Activated T-cell treated with anti-CD3 and anti-CD28 coated beads, Interleukin-2, amount 50 U/mL, for 48 hours (primary cell): ENCODE measurements at regions not wholly inside any gene's neighbourhood (a gene's known extent, or its start where the extent isn't known, plus 50 kb on each side); places are given as distances from the start of the nearest gene placed in this dataset.

Experiments used
- DNase-seq, 2 experiments: peaks; one replicate each; pipeline ENCODE4 v3.0.0-alpha.2; 2020

GRCh38 chr17:63349478-63350000 is 96.6 kb downstream of the CYB561 start:
- no peak for DNase-seq

GRCh38 chr17:63350364-63350763 is 95.7 kb downstream of the CYB561 start:
- no peak for DNase-seq

- no peak for DNase-seq
Observed at GRCh38 chr17:63354256-63354655, 91.8 kb downstream of the CYB561 start.

DNA sequence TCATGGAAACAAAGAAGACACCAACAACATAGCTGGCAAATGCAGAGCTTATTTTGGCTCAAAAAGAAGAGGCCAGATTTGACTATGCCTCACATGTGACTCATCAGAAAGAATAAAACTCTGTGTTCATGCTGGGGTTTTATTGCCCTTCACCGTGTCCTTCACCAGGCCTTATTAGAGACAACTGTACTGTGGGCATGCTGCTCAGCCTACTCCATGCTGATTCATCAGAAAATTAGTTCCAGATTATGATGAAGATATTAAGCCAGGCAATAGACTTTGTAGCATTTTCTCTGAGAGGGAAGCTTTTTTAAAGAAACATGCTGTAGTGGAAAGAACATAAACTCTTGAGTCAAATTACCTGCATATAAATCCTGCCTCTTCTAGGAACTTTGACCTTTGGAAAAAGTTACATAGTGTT is 89.8 kb downstream of the CYB561 start:
- no peak for DNase-seq

DNA sequence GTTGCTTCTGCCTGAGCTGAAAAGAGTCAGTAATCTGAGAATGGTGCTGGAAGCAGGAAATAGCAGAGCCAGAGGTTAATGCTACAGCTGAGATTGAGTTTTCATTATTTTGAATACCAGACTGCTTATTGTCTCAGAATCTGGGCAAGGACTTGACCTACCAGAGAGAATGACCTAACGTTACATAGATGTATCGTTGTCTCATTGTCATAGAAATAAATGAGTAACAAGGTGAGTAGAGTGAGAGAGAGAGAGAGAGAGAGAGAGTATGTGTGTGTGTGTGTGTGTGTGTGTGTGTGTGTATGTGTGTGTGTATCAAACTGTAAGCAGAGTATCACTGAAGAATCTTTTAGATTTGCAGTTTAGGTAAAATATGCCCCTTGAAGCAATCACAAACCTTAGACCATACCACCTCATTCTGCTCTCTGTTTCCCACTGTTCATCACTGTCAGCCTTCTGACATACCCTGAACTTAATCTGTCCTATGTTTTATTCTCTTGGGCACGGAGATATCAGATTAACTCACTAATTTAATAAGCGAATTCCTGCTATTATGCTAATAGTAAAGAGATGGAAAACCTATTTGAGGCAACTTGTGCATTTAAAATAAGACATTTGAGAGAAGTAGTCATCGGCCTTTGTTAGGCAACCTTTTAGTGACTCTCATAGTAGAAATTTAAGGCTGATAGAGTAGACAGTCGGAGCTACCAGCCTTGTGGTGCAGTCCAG is 87.8 kb downstream of the CYB561 start:
- no peak for DNase-seq

DNA sequence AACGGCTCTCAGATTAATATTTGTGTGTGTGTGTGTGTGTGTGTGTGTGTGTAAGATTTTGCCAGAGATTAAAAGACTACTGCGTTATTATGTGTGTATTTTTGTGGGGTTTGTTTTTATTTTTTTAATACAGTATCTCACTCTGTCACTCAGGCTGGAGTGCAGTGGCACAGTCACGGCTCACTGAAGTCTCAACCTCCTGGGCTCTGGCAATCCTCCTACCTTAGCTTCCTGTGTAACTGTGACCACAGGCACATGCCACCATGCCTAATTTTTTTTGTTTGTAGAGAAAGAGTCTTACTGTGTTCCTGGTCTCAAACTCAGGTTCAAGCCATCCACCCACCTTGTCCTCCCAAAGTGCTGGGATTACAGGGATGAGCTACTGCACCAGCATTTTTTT is 87.2 kb downstream of the CYB561 start:
- no peak for DNase-seq

DNA sequence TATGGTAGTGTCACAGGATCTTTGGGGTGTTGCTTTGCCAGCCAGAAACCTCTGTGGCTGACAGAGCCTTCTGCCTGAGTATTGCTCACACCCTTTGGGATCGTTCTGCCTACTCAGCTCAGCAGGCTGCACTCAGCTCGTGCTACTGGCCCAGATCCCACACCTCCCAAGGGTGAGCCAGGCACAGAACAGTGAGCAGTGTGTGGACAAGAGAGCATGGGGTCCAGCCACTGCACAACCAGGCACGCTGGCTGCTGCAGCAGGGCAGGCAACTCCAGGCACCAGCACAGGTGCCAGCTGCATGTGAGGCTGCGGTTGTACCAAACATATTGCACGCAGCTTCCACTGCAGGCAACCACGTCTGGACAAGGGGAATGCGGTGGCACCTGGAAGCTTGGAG is 84.9 kb downstream of the CYB561 start:
- DNase-seq = no peak

- DNase-seq = no peak
Observed at GRCh38 chr17:63362115-63362514, 84.0 kb downstream of the CYB561 start.

DNA sequence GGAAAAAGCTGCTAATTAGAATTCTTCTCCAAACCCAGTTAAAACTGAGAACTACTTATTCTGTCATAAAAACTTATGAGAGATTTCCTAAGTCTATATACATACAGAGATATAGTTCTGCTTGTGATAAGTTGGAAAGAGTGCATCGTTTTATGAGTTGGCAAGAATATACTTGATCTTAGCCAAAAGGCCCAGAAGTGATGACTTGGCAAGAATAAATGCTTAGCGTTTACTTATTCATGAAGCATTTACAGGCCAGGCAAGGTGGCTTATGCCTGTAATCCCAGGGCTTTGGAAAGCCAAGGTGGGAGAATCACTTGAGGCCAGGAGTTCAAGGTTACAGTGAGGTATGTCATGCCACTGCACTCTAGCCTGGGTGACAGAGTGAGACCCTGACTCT is 81.7 kb downstream of the CYB561 start:
- no peak for DNase-seq

- DNase-seq = no peak
Observed at GRCh38 chr17:63364944-63365343, 81.2 kb downstream of the CYB561 start.

- no peak for DNase-seq
Observed at GRCh38 chr17:63365366-63366240, 80.5 kb downstream of the CYB561 start.

DNA sequence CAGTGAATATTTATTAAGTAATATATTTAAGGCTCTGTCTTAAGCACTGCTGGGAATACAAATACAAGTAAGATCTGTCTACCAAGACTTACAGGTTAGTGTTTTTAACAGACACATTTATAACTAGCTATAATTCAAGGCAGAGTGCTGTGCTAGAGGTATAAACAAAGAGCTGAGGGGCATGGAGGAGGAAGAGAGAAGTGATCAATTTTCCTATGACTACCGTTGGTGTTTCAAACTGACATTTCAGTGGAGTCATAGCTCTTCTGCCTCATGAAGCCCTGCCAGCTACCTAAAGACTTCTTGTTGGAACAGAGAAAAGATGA is 79.9 kb downstream of the CYB561 start:
- no peak for DNase-seq

DNA sequence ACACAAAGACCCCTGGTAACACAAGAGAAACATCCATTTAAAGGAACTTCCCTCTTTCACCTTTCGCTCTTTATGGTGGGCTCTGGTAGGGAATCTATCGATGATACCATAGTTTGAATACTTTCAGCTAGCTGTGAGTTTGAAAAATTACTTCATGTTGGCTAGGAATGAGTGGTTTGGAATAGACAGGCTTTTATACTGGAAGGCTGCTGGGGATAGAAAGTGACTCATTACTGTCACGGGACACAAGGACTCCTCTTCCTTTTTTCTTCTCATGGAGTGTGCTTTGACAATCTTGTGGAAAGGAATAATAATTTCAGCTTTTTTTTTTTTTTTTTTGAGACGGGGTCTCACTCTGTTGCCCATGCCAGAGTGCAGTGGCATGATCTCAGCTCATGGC is 76.9 kb downstream of the CYB561 start:
- DNase-seq = no peak

DNA sequence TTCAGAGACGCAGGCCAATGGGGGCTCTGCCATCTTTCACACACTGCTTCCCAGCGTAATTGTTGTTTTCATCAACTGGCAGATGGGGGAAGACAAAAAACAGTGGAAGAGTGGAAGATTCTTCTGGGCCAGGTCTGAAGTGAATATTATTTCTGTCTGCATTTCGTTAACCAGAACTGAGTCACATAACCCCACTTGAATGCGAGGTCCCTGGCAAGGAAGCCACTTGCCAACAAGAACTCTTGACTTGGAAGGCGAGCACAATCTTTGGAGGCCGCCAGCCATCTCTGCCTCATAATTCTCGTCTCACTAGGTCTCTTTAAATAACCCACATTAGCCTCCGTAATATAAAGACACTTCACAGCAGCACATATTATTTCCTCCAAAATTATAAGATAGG is 75.4 kb downstream of the CYB561 start:
- no peak for DNase-seq

GRCh38 chr17:63376949-63377348 is 69.2 kb downstream of the CYB561 start:
- DNase-seq = no peak

DNA sequence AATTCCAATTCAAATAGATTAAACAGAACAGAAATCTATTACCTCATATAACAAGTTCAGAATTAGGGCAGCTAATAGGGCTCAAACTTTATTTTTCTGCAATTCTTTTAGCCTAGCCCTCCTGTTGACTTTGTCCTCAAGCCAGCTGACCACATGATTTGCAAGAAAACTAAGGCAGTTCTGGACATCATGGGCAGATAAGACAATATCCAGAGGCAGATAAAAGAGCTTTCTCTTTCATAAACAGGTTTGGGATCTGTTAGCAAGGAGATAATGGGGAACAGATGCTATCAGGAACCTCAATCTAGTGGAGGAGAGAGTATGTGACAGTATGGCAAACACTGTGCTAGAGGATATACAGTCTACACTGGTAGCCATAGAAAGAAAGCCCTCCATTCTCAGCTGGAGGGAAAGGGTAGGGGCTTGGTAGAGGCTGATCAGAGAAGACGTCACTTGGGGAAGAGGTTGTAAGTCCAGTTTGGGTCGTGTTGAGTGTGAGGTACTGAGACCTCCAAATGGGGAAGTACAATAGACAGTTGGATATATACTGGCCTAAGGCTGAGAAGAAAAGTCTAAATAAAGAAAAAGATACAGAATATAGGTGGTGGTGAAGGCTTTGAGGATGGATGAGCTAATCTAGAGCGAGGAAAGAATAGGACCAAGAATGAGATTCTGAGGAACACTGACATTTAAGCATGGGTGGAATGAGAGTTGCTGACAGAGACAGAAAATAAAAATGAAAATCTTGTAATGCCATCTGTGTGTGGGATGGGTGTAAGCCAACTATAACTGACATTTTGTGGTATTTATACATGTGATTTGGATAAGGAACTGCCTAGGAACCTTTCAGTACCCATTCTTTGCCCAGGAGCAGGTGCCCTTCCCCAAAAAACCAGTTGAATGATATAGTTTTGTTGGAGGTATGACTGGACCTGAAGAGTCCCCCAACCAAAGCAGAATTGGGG is 67.4 kb downstream of the CYB561 start:
- DNase-seq = no peak

DNA sequence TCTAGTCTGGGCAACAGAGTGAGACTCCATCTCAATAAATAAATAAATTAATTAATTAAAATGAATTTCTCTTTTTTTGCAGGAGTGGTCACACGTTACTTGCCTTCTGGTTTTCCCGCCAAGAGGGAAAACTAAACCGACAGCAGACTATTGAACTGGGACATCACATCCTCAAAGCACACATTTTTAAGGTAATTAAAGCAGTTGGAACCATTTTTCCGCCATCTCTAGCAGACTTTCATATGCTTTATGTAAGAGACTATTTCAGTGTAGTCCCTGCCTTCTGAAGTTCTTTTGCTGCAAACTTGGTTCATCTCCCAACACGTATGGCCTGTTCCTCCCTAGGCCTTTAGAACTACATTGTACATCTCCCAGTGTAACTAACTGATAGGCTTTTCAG is 66.5 kb downstream of the CYB561 start:
- no peak for DNase-seq

DNA sequence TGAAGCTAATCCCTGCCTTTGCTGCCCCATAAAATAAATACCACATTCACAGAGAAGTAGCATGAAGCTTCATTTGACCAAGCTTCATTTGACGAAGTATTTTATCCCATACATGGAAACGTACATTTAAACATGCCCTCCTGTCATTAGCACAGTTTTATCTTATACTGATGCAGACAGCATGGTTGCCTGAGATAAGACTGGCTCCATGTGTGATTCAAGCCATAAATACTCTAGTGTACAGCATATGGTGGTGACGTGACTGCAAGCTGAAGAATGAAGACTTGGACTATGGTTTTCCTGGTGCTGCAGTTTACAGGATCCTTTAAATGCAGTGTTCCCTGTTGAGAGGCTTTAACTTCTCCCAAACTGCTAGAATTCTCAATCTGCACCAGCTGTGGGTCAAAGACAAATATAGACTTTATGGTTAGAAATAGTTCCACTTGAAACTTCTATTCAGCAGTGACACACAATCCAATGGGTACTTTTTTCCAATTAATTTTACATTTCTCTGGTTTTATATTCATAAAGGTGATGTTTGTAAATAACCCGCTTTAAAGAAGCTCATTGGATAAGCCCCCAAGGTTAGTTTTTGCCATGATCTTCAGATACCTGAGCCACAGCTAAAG is 64.9 kb downstream of the CYB561 start:
- no peak for DNase-seq

- no peak for DNase-seq
Observed at GRCh38 chr17:63382136-63382535, 64.0 kb downstream of the CYB561 start.
